SH-SY5Y (cell line): ENCODE measurements at regions not wholly inside any gene's neighbourhood (a gene's known extent, or its start where the extent isn't known, plus 50 kb on each side); places are given as distances from the start of the nearest gene placed in this dataset.

Experiments
- GATA2 ChIP-seq: IDR thresholded peaks from 2 replicates; pipeline ENCODE4 v1.6.1; 2011; ENCODE audit warnings: mild to moderate bottlenecking, low read depth, low read length
- GATA3 ChIP-seq: IDR thresholded peaks from 2 replicates; pipeline ENCODE4 v1.6.1; 2011; ENCODE audit warnings: low read depth, mild to moderate bottlenecking, low read length, moderate library complexity

- no peak for TF ChIP-seq GATA2
- no peak for TF ChIP-seq GATA3
These were observed 247.5 kb upstream of the PRKX start for GRCh38 chrX:3960952-3961351.
